ENCODE measurements at regions not wholly inside any gene's neighbourhood (a gene's known extent, or its start where the extent isn't known, plus 50 kb on each side); places are given as distances from the start of the nearest gene placed in this dataset.
"Not testable (repeated sequence)": the region's sequence is repeated elsewhere in the genome, so short reads cannot be mapped to it uniquely, and the experiment has no call there.

GRCh38 chrX:39484159-39485068 lies 613.3 kb downstream of the BCOR start:
- DNase-seq, result no peak

DNA sequence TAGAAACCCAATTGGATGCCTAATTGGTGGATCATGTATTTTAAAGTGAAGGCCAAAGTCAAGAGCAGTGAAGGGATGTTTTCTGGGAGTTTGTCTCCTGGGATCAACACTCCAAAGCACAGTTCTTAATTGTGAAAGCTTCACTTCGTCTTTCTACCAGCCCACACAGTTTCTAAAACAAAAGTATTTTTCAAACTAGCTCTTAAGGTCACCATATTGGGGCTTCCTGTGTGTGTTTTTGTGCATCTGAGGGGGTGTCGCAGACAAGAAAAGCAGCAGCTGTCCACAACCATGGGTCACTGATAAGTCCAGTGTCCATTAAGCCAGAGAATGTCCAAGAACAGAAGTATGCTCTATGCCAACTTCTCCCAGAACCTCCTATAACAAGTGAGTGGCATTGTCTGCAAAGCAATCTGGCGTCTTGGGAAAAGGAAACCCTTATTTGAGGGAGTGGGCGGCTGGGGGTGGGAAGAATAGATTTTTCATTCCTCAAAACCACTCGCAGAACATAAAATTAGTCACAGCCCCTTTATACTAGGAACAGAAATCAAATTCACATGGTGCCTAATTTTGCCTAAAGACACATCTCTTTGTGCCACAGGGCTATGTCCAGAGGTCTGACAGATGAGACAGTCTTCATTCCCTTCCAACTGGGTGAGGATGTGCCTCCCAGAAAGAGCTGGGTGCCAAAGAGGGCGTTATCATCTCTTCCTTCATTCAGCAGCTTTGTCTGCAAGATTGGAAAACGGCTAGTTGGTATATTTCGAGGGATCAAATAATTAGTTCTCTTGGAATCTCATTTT lies 610.4 kb downstream of the BCOR start:
- DNase-seq, result no peak

- no peak for DNase-seq
Observed at GRCh38 chrX:39487969-39488330, 609.8 kb downstream of the BCOR start.

DNA sequence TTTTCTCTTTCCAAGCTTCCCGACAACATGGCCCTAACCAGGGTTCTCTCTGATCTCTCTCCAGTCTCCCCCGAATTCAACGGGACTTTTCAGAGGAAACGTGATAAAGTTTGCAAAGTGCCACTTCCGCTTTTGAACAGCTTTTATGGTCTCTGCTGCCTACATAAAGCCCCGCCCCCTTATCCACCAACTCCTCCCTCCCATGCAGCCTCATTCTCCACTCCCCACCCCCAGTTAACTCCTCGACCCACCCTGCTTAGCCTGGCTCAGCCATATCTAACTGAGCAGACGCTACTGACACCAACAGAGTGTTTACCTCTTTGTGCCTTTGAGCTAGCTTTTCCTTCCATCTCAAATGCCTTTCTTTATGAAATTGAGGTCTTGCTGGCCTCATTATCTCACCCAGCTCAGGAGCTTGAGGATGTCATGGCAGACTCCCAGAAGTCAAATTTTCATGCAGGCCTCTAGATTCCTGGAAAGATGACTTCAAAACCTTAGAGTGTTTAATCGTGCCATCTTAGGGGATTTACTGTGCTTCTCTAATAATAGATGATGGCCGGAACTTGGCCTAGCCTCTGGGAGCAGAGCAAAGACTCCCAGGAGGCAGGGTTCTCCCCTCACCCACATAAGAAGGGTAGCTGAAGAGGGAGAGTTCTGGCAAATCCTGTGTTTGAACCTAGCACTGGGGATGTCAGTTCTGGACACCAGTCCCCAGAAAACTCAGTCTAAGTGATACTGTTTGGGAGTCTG lies 606.0 kb downstream of the BCOR start:
- DNase-seq, result peak; percentile 80

DNA sequence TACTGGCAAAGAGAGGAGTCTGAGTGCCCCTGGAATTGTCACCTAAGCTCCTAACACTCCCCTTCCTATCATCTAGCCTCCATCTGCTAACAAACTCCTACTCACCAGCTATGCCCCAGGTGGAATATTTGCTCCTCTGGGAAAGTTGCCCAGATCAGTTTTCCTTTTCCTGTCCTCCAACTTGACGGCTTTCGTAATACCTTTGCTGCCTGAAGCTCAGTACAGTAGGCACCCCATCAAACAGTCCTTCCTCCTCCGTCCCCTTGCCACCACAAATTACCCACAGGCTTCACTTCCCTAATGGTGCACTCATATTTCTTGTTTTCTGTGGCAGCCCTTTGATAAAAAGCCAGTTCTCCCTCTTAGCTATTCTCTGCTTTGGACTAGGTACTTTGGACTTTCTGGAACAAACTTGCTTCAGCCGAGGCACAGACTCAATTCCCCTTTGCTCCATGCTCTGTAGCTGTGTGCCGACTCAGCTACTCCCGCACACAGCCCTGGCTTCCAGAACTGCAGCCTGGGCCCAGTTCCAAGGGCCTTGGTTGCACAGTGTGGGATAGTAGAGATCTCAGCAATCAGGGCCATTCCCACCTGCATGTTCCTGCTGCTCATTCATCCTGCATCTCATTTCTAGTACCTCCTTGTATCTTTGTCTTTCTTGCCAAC lies 605.1 kb downstream of the BCOR start:
- DNase-seq, result no peak

DNA sequence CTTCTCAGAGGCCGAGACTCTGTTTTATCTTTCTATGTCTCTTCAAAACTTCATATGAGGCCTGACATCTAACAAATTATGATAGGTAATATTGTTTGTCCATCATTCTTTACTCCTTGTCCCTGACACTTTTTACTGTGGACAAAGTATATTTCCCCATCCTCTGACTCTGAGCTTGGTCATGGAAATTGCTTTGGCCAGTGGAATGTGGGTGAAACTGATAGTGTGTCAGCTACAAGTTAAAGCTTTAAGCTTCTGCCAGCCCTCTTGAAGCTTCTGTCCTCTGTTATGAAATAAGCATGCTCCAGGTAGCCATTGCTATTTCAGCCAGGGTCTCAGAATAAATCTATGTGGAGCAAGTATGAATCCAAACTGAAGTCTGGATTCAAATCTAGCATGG lies 604.6 kb downstream of the BCOR start:
- DNase-seq, result no peak

- not testable (repeated sequence) for DNase-seq
Observed at GRCh38 chrX:39497117-39497516, 600.6 kb downstream of the BCOR start.

DNA sequence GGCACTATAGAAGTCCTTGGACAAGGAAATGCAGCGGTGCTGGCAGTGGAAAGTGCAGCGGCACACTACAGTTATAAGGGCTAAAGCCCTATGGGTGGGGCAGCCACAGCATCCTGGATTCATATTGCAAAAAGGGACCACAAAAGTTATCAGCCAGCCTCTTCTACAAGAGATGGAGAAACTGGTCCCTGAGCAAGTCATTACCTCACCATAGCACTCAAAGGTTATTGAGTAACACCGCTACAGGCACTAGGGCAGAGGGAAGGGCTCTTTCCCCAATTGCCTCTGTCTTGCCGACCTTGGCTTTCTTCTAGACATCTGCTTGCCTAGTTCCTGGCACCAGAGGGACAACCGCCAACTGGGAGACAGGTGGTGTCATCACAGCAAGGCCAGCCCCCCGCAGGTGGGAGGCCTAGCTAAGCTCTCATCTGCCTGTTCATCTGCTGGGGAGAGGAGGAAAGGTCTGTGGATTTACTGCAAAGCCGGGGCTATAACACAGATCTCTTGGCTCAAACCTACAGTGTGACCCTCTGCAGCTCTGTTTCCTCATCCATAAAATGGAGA lies 600.0 kb downstream of the BCOR start:
- no peak for DNase-seq

DNA sequence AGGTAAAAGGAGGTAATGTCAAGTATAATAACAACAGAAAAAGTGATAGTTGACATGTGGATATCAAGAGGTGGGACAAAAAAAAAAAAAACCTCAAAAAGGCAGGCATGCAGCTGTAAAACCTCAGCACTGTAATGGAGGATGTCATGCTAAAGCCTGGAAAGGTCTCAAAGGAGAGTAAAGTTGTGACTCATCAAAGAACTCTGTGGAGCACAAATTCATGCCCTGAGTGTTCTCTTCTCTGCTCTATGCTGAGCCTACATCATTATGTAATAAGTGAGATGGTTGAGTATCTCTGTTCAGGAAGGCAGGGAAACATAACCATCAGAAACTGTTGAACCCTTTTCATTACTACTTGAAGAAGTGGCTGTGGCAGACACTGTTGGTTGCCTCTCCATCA lies 597.8 kb downstream of the BCOR start:
- no peak for DNase-seq

GRCh38 chrX:39501822-39502221 lies 595.9 kb downstream of the BCOR start:
- no peak for DNase-seq

GRCh38 chrX:39502486-39502885 lies 595.3 kb downstream of the BCOR start:
- no peak for DNase-seq

- no peak for DNase-seq
Observed at GRCh38 chrX:39504227-39504626, 593.5 kb downstream of the BCOR start.

- no peak for DNase-seq
Observed at GRCh38 chrX:39504850-39505259, 592.9 kb downstream of the BCOR start.

DNA sequence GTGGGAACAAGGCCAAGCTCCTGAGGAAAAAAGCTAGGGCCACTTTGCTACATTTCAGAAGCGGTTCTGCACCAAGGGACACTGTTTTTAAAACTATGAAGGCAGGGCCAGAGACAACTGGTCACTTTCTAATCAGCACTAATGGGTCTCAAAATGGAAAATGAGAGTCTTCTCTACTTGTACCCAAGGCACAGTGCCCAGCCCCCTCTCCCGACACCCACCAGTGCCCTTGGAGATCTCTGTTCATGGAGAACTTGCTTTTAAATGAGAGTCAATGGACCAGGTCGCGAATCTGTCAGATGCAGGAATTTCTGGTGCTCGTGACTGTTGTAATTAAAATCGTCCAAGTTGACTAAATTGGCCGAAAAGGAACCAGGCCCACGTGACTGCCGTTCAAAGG lies 591.6 kb downstream of the BCOR start:
- no peak for DNase-seq

DNA sequence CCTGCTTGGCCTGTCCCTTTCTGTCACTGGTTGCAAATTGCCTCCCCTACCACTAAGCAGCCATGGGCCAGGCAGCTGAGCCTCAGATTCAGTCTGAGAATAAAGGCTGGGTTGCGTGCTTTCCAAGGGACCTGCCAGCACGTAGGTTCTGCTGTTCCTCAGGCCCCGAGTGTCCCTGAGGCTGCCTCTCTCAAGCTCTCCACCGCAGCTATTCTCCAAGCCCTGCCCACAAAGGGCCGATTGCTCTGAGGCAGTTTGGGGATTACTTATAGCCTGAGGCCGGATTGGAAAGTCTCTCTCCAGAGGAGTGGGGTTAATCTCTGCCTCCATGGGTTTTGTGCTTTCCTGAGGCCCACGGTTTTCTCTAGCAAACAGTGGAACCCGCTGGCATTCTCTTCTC lies 590.7 kb downstream of the BCOR start:
- no peak for DNase-seq

- no peak for DNase-seq
Observed at GRCh38 chrX:39507617-39508299, 590.0 kb downstream of the BCOR start.

DNA sequence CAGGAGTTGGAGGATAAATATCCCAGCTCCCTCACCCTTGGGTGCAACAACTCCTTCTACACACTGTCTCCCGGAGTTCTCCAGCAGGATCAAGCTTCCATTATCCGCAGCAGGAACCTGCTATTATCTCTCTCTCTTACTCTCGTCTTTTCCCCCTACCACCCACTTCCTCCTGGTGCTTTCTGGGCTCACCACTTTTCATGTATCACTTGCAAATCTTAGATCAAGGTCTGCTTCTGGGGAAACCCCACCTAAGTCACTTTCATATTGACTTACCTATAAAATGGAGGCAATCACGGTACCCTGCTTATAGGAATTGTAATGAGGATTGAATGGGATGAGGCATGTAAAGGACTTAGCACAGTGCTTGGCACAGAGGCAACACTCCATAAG lies 589.5 kb downstream of the BCOR start:
- no peak for DNase-seq

- DNase-seq, result no peak
Observed at GRCh38 chrX:39509157-39509556, 588.6 kb downstream of the BCOR start.

DNA sequence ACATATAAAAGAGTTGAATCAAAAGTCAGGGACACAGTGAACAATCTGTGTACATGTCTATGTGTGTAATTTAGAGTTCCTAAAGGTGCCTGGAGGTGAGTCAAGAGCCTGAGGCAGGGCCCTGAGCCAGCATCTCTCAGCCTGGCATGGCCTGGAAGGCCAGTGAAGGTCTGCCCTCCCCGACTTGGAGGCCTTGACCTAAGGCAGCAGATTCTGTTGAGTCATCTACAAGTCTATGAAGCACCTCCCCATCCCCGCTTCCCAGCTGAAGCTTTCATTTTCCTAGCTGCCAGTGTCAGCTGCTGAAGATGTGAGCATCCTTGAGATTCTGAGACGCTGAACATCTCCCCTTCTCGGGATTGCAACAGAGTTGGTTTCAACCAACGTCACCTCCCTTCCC lies 583.9 kb downstream of the BCOR start:
- DNase-seq, result no peak

GRCh38 chrX:39514801-39515200 lies 583.0 kb downstream of the BCOR start:
- no peak for DNase-seq

- DNase-seq, result no peak
Observed at GRCh38 chrX:39516427-39516841, 581.3 kb downstream of the BCOR start.

DNA sequence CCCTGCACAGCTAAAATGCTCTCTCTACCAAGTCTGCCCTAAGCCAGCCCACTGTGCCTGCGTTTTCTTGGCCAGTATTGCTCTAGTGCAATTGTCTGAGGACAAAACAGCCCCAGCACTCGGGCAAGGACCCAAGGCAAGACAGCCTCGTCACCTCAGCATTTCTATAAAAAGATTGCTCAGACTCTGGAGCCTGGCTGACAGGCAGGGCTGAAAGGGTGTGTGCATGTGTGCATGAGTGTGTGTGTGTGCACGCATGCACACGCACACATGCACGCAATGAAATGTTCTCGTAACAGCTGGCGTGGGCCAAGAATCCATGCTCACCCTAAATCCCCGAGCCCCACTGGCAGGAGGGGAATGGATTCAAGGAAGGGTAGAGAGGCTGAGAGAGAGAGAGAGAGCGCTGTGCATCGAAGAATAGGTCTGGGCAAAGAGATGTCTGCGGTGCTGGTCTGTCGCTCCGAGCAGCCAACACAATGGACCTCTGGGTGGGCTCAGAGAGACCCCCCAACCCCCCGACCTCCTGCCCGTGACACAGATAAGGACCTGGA lies 579.2 kb downstream of the BCOR start:
- DNase-seq, result no peak

Data from activated effector memory CD4-positive, alpha-beta T cell treated with anti-CD3 and anti-CD28 coated beads, Interleukin-2, amount 50 U/mL, for 16 hours (primary cell).